H4 (cell line): ENCODE measurements at regions not wholly inside any gene's neighbourhood (a gene's known extent, or its start where the extent isn't known, plus 50 kb on each side); places are given as distances from the start of the nearest gene placed in this dataset.

Experiments
- DNase-seq: peaks from one replicate; pipeline ENCODE4 v3.0.0-alpha.2; 2015; ENCODE audit warnings: low spot score

GRCh38 chr4:58553679-58554078 lies 1443.5 kb upstream of the IGFBP7 start:
- no peak for DNase-seq

- no peak for DNase-seq
These were observed 1442.8 kb upstream of the IGFBP7 start for GRCh38 chr4:58553031-58553430.

GRCh38 chr4:58551676-58552075 lies 1441.5 kb upstream of the IGFBP7 start:
- DNase-seq: no peak

GRCh38 chr4:58543465-58543864 lies 1433.3 kb upstream of the IGFBP7 start:
- DNase-seq: no peak

- DNase-seq: no peak
These were observed 1431.7 kb upstream of the IGFBP7 start for GRCh38 chr4:58541926-58542325.

GRCh38 chr4:58522765-58523382 lies 1412.7 kb upstream of the IGFBP7 start:
- no peak for DNase-seq

- no peak for DNase-seq
These were observed 1405.0 kb upstream of the IGFBP7 start for GRCh38 chr4:58515226-58515625.

GRCh38 chr4:58514299-58514698 lies 1404.1 kb upstream of the IGFBP7 start:
- no peak for DNase-seq

GRCh38 chr4:58510652-58511051 lies 1400.5 kb upstream of the IGFBP7 start:
- DNase-seq: no peak

- no peak for DNase-seq
These were observed 1396.9 kb upstream of the IGFBP7 start for GRCh38 chr4:58507079-58507478.

- no peak for DNase-seq
These were observed 1392.7 kb upstream of the IGFBP7 start for GRCh38 chr4:58502839-58503238.

- DNase-seq: no peak
These were observed 1389.0 kb upstream of the IGFBP7 start for GRCh38 chr4:58499182-58499581.

GRCh38 chr4:58491620-58492019 lies 1381.4 kb upstream of the IGFBP7 start:
- no peak for DNase-seq

GRCh38 chr4:58477950-58478349 lies 1367.8 kb upstream of the IGFBP7 start:
- no peak for DNase-seq

- no peak for DNase-seq
These were observed 1367.3 kb upstream of the IGFBP7 start for GRCh38 chr4:58477513-58477912.

GRCh38 chr4:58475097-58475496 lies 1364.9 kb upstream of the IGFBP7 start:
- no peak for DNase-seq

- DNase-seq: no peak
These were observed 1354.8 kb upstream of the IGFBP7 start for GRCh38 chr4:58465031-58465430.

- DNase-seq: no peak
These were observed 1346.7 kb upstream of the IGFBP7 start for GRCh38 chr4:58456727-58457384.

GRCh38 chr4:58453956-58454355 lies 1343.8 kb upstream of the IGFBP7 start:
- DNase-seq: no peak

GRCh38 chr4:58451707-58452106 lies 1341.5 kb upstream of the IGFBP7 start:
- no peak for DNase-seq

GRCh38 chr4:58435871-58436270 lies 1325.7 kb upstream of the IGFBP7 start:
- no peak for DNase-seq

- DNase-seq: no peak
These were observed 1303.7 kb upstream of the IGFBP7 start for GRCh38 chr4:58413849-58414248.

GRCh38 chr4:58411904-58412303 lies 1301.7 kb upstream of the IGFBP7 start:
- DNase-seq: no peak

GRCh38 chr4:58406762-58407161 lies 1296.6 kb upstream of the IGFBP7 start:
- no peak for DNase-seq
